Astrocyte of the spinal cord (primary cell): ENCODE measurements at regions not wholly inside any gene's neighbourhood (a gene's known extent, or its start where the extent isn't known, plus 50 kb on each side); places are given as distances from the start of the nearest gene placed in this dataset.

Experiments
- DNase-seq: peaks from one replicate; pipeline ENCODE4 v3.0.0; 2011; ENCODE audit warnings: low read depth, low spot score
- H3K4me3 ChIP-seq: 2 replicates; pipeline ENCODE4 v1.5.1; 2011; ENCODE audit warnings: low read depth, mild to moderate bottlenecking, low read length, moderate library complexity
- in situ Hi-C: cut with HindIII; loops from 2 replicates; pipeline ENCODE4 v1.10.0; 2017; ENCODE audit warnings: low sequenced_read_pairs
- TF ChIP-seq, protein P1 (sequence below): IDR thresholded peaks from 2 replicates; pipeline ENCODE4 v1.5.1; 2012; ENCODE audit warnings: low read depth, mild to moderate bottlenecking, low read length, inconsistent platforms

DNA sequence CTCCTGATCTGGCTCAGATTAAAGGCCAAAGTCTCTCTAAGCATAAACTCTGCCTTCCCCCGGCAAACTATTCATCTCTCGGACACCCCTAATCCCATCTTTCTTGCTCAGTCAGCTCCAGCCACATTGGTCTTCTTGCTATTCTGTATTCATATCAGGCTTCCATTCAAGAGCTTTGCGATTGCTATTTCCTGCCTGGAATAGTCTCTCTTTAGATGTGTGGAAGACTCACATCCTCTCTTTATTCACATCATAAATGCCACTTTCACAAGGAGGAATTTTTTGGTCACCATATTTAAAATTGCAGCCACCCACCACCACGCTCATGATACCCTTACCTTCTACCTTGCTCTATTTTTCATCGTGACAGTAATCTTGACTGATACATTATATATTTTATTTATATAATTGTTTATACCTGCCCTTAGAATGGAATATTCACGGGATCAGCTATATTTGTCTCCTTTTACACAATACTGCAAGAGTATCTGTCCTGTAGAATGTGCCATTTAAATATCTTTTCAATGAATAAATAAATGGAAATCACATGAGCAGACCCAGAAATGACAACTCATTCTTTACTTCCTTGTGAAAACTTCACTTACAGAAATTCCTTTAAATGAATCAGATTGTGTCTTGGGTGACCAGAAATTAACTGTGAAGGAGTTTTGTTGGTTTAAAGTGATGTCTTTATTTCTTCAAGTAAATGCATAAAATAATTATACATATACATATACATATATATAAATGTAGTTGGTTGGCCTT, 780.6 kb upstream of the FLRT2 start:
- TF ChIP-seq, protein P1, sequence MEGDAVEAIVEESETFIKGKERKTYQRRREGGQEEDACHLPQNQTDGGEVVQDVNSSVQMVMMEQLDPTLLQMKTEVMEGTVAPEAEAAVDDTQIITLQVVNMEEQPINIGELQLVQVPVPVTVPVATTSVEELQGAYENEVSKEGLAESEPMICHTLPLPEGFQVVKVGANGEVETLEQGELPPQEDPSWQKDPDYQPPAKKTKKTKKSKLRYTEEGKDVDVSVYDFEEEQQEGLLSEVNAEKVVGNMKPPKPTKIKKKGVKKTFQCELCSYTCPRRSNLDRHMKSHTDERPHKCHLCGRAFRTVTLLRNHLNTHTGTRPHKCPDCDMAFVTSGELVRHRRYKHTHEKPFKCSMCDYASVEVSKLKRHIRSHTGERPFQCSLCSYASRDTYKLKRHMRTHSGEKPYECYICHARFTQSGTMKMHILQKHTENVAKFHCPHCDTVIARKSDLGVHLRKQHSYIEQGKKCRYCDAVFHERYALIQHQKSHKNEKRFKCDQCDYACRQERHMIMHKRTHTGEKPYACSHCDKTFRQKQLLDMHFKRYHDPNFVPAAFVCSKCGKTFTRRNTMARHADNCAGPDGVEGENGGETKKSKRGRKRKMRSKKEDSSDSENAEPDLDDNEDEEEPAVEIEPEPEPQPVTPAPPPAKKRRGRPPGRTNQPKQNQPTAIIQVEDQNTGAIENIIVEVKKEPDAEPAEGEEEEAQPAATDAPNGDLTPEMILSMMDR, result no peak
- no peak overlapping the region for H3K4me3 ChIP-seq
- DNase-seq, result no peak
- in situ Hi-C loops, result no loop called here

- DNase-seq, result no peak
- no peak overlapping the region for H3K4me3 ChIP-seq
- in situ Hi-C loops, result no loop called here
- TF ChIP-seq, protein P1, result no peak
These were observed 779.7 kb upstream of the FLRT2 start for GRCh38 chr14:84750284-84750683.

- in situ Hi-C loops, result no loop called here
- no peak overlapping the region for H3K4me3 ChIP-seq
- TF ChIP-seq, protein P1, result no peak
- peak; percentile 81 for DNase-seq
These were observed 779.0 kb upstream of the FLRT2 start for GRCh38 chr14:84750763-84751554.

GRCh38 chr14:84751745-84752144, 778.2 kb upstream of the FLRT2 start:
- in situ Hi-C loops, result no loop called here
- DNase-seq, result no peak
- TF ChIP-seq, protein P1, result no peak
- H3K4me3 ChIP-seq, result no peak overlapping the region

DNA sequence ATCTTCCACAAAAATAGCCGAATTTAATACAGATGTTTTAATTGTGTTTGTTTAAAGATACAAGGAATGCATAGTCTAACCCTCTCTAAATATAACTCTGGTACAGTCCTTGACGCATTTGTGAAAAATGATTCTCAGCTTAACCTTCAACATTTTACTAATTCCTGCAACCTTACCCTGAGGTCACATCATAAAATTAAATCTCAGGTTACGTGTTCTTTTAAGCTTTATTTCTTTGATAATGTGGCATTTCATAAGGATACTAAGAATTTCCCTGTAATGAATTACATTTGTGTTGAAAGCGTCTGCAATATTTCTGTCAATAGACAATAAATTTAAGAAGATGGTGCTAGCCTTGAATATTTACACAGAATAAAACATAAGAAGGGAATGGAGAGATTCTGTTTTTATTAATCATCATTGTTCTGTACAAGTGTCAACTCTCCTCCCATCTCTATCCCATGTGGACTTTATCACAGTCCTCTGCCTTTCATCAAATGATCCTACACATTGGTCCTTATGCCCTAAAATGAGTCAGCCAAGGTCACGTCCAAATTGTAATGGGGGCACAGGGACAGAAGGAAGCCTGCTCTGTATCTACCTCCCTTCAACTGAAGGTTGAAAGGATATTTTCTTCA, 769.3 kb upstream of the FLRT2 start:
- TF ChIP-seq, protein P1, result no peak
- no peak for DNase-seq
- in situ Hi-C loops, result no loop called here
- no peak overlapping the region for H3K4me3 ChIP-seq

GRCh38 chr14:84767434-84767833, 762.5 kb upstream of the FLRT2 start:
- TF ChIP-seq, protein P1, result no peak
- no peak overlapping the region for H3K4me3 ChIP-seq
- no peak for DNase-seq
- in situ Hi-C loops, result no loop called here
